Liver (tissue), 8 donors: ENCODE measurements at regions not wholly inside any gene's neighbourhood (a gene's known extent, or its start where the extent isn't known, plus 50 kb on each side); places are given as distances from the start of the nearest gene placed in this dataset.

Source experiments
- DNase-seq: peaks from one replicate; pipeline ENCODE4 v3.0.0-alpha.2; 2017; ENCODE audit warnings: low spot score
- H3K27ac ChIP-seq, 2 donors: one replicate each; pipeline ENCODE4 v1.7.0; 2013; ENCODE audit warnings: inconsistent platforms in 2 of 2, low read length in 2 of 2, control low read depth in 1 of 2, low read depth in 1 of 2, mild to moderate bottlenecking in 1 of 2
- H3K27me3 ChIP-seq, 4 donors: one replicate each; pipeline versions ENCODE4 v1.6.1 to v1.7.0; 2013; ENCODE audit warnings: low read length in 3 of 4, inconsistent platforms in 1 of 4, mild to moderate bottlenecking in 1 of 4, moderate library complexity in 1 of 4; ENCODE audit not compliant: control insufficient read depth in 4 of 4, insufficient read depth in 4 of 4
- H3K36me3 ChIP-seq, 4 donors: one replicate each; pipeline versions ENCODE4 v1.6.1 to v1.7.0; 2013; ENCODE audit warnings: low read length in 3 of 4, mild to moderate bottlenecking in 3 of 4, low read depth in 1 of 4, moderate library complexity in 1 of 4; ENCODE audit not compliant: control insufficient read depth in 4 of 4, insufficient read depth in 3 of 4
- H3K4me1 ChIP-seq, 4 donors: one replicate each; pipeline versions ENCODE4 v1.6.1 to v1.7.0; 2013; ENCODE audit warnings: low read length in 3 of 4, mild to moderate bottlenecking in 3 of 4, moderate library complexity in 1 of 4; ENCODE audit not compliant: control insufficient read depth in 4 of 4, insufficient read depth in 4 of 4
- H3K4me3 ChIP-seq, 3 donors: one replicate each; pipeline versions ENCODE4 v1.6.1 to v1.7.0; 2013; ENCODE audit warnings: low read length in 3 of 3, control low read depth in 1 of 3, low read depth in 1 of 3, mild to moderate bottlenecking in 1 of 3
- H3K9ac ChIP-seq, 2 donors: one replicate each; pipeline ENCODE4 v1.7.0; 2013; ENCODE audit warnings: low read length in 2 of 2, mild to moderate bottlenecking in 2 of 2, moderate library complexity in 2 of 2, control low read depth in 1 of 2, low read depth in 1 of 2
- H3K9me3 ChIP-seq, 4 donors: one replicate each; pipeline versions ENCODE4 v1.6.1 to v1.7.0; 2013; ENCODE audit warnings: low read length in 3 of 4; ENCODE audit not compliant: control insufficient read depth in 4 of 4
- EGR1 ChIP-seq, 2 donors: IDR thresholded peaks; 2 replicates each; pipeline ENCODE4 v1.6.1; 2016 to 2018; ENCODE audit warnings: antibody characterized with exemption in 2 of 2, low read depth in 2 of 2
- FOXA1 ChIP-seq: IDR thresholded peaks from 2 replicates; pipeline ENCODE4 v1.6.1; 2016; ENCODE audit warnings: antibody characterized with exemption
- FOXA2 ChIP-seq: IDR thresholded peaks from 2 replicates; pipeline ENCODE4 v1.6.1; 2016; ENCODE audit warnings: antibody characterized with exemption
- HNF4A ChIP-seq, 2 donors: conservative IDR thresholded peaks; 2 replicates each; pipeline ENCODE4 v1.6.1; 2016; ENCODE audit warnings: antibody characterized with exemption in 2 of 2, mild to moderate bottlenecking in 2 of 2
- HNF4G ChIP-seq: IDR thresholded peaks from 2 replicates; pipeline ENCODE4 v1.6.1; 2016; ENCODE audit warnings: antibody characterized with exemption
- JUND ChIP-seq, 2 donors: IDR thresholded peaks; 2 replicates each; pipeline ENCODE4 v1.6.1; 2016; ENCODE audit warnings: antibody characterized with exemption in 2 of 2
- NR2F2 ChIP-seq: IDR thresholded peaks from 2 replicates; pipeline ENCODE4 v1.6.1; 2016; ENCODE audit warnings: antibody characterized with exemption
- RAD21 ChIP-seq, 2 donors: IDR thresholded peaks; 2 replicates each; pipeline ENCODE4 v1.6.1; 2016; ENCODE audit warnings: antibody characterized with exemption in 2 of 2, mild to moderate bottlenecking in 2 of 2
- RXRA ChIP-seq, 2 donors: IDR thresholded peaks; 2 replicates each; pipeline ENCODE4 v1.6.1; 2017 to 2018; ENCODE audit warnings: antibody characterized with exemption in 2 of 2, mild to moderate bottlenecking in 1 of 2
- SP1 ChIP-seq: IDR thresholded peaks from 2 replicates; pipeline ENCODE4 v1.6.1; 2018; ENCODE audit warnings: antibody characterized with exemption, mild to moderate bottlenecking
- TAF1 ChIP-seq: conservative IDR thresholded peaks from 2 replicates; pipeline ENCODE4 v1.6.1; 2016; ENCODE audit warnings: antibody characterized with exemption, mild to moderate bottlenecking
- YY1 ChIP-seq: IDR thresholded peaks from 2 replicates; pipeline ENCODE4 v1.6.1; 2016; ENCODE audit warnings: antibody characterized with exemption, mild to moderate bottlenecking
- WGBS: extraction: QIAGEN DNeasy Blood & Tissue Kit; methylation state at CpG from one replicate; pipeline ENCODE4 v1.1.7; 2013; 5-methylcytosine and 5-hydroxymethylcytosine counted together
- TF ChIP-seq, protein P1 (sequence below): IDR thresholded peaks from 2 replicates; pipeline ENCODE4 v1.6.1; 2016; ENCODE audit warnings: antibody characterized with exemption
- TF ChIP-seq, protein P2 (sequence below): fragments of 150-350 bp; IDR thresholded peaks from 2 replicates; pipeline ENCODE4 v1.5.1; 2017; ENCODE audit warnings: improper control_type of control experiment, low read depth, low read length; ENCODE audit not compliant: missing input control
- TF ChIP-seq, protein P3 (sequence below): IDR thresholded peaks from 2 replicates; pipeline ENCODE4 v1.6.1; 2016; ENCODE audit warnings: antibody characterized with exemption
- TF ChIP-seq, protein P4 (sequence below): IDR thresholded peaks from 2 replicates; pipeline ENCODE4 v1.6.1; 2016; ENCODE audit warnings: antibody characterized with exemption, mild to moderate bottlenecking
- donor health status: healthy.
- donor health status: healthy.
- donor health status: healthy.
- donor health status: healthy.
- donor health status: healthy.

DNA sequence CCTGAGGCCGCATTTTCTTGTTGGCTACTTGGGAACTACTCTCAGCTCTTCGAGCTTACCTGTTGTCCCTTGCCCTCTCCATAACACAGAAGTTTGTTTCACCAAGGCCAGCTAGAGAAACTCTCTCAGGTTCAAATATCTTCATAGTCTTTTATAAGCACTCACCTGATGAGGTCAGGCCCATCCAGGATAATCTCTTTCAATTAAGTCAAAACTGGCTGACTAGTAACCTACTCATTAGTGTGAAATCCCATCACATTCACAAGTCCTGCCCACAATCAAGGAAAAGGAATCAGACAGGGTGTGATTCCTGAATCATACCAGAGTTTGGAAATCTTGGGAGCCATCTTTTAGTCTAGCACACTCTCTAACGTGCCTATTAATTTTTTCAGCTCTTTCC, 195.2 kb upstream of the HS3ST5 start:
- TF ChIP-seq RXRA (IDR thresholded peaks at IDR 0.05) (no peak), HNF4A (conservative IDR thresholded peaks at IDR 0.05) (no peak), NR2F2 (no peak), HNF4G (no peak), FOXA2 (no peak), RAD21 (IDR thresholded peaks at IDR 0.05) (no peak), EGR1 (IDR thresholded peaks at IDR 0.05; ENCODE audit: low read depth in 2 of 2) (no peak), SP1 (no peak), JUND (IDR thresholded peaks at IDR 0.05) (no peak), FOXA1 (no peak)
- TF ChIP-seq, protein P1, sequence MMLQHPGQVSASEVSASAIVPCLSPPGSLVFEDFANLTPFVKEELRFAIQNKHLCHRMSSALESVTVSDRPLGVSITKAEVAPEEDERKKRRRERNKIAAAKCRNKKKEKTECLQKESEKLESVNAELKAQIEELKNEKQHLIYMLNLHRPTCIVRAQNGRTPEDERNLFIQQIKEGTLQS: no peak
- TF ChIP-seq, protein P2, sequence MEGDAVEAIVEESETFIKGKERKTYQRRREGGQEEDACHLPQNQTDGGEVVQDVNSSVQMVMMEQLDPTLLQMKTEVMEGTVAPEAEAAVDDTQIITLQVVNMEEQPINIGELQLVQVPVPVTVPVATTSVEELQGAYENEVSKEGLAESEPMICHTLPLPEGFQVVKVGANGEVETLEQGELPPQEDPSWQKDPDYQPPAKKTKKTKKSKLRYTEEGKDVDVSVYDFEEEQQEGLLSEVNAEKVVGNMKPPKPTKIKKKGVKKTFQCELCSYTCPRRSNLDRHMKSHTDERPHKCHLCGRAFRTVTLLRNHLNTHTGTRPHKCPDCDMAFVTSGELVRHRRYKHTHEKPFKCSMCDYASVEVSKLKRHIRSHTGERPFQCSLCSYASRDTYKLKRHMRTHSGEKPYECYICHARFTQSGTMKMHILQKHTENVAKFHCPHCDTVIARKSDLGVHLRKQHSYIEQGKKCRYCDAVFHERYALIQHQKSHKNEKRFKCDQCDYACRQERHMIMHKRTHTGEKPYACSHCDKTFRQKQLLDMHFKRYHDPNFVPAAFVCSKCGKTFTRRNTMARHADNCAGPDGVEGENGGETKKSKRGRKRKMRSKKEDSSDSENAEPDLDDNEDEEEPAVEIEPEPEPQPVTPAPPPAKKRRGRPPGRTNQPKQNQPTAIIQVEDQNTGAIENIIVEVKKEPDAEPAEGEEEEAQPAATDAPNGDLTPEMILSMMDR: no peak
- TF ChIP-seq, protein P3, sequence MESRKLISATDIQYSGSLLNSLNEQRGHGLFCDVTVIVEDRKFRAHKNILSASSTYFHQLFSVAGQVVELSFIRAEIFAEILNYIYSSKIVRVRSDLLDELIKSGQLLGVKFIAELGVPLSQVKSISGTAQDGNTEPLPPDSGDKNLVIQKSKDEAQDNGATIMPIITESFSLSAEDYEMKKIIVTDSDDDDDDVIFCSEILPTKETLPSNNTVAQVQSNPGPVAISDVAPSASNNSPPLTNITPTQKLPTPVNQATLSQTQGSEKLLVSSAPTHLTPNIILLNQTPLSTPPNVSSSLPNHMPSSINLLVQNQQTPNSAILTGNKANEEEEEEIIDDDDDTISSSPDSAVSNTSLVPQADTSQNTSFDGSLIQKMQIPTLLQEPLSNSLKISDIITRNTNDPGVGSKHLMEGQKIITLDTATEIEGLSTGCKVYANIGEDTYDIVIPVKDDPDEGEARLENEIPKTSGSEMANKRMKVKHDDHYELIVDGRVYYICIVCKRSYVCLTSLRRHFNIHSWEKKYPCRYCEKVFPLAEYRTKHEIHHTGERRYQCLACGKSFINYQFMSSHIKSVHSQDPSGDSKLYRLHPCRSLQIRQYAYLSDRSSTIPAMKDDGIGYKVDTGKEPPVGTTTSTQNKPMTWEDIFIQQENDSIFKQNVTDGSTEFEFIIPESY: no peak
- H3K4me3 ChIP-seq: no peak overlapping the region
- 83% methylated on average over 3 of the region's 3 CpGs for WGBS
- no peaks in the 10 kb centered on the region for H3K27me3 ChIP-seq
- no peaks in the 10 kb centered on the region for H3K9me3 ChIP-seq
- H3K36me3 ChIP-seq: no peaks in the 10 kb centered on the region
- no peaks in the 10 kb centered on the region for H3K4me1 ChIP-seq
- no peak overlapping the region for H3K27ac ChIP-seq
- no peak for DNase-seq
- no peak overlapping the region for H3K9ac ChIP-seq

DNA sequence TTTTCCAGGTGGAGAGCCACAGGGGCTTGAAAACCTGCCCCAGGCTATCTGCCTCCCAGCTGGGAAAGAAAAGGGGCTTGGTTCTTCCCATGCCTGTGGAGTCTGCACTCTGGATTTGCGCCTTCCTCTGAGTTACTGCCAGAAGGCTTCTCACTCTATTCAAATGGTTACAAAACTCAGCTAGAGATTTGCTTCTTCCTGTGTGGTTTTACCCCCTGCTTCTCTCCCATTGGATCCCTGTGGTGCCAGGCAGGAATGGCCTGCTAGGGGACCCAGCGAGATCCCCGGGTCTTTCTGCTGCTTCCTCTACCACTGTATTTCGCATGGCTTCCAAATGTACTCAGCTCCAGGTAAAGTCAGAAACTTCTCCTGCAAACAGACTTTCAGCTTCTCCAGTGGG, 192.0 kb upstream of the HS3ST5 start:
- DNase-seq: no peak
- Histone ChIP-seq H3K9me3 (no peaks in the 10 kb centered on the region), H3K4me1 (no peaks in the 10 kb centered on the region), H3K4me3 (no peak overlapping the region), H3K36me3 (no peaks in the 10 kb centered on the region), H3K27ac (no peak overlapping the region), H3K27me3 (no peaks in the 10 kb centered on the region), H3K9ac (no peak overlapping the region)
- WGBS: 86% methylated on average over 4 of the region's 4 CpGs
- no peak for TF ChIP-seq YY1
- no peak for TF ChIP-seq NR2F2
- TF ChIP-seq, protein P2: no peak
- no peak for TF ChIP-seq FOXA1
- no peak for TF ChIP-seq SP1
- TF ChIP-seq TAF1: no peak
- TF ChIP-seq, protein P1: no peak
- TF ChIP-seq, protein P4, sequence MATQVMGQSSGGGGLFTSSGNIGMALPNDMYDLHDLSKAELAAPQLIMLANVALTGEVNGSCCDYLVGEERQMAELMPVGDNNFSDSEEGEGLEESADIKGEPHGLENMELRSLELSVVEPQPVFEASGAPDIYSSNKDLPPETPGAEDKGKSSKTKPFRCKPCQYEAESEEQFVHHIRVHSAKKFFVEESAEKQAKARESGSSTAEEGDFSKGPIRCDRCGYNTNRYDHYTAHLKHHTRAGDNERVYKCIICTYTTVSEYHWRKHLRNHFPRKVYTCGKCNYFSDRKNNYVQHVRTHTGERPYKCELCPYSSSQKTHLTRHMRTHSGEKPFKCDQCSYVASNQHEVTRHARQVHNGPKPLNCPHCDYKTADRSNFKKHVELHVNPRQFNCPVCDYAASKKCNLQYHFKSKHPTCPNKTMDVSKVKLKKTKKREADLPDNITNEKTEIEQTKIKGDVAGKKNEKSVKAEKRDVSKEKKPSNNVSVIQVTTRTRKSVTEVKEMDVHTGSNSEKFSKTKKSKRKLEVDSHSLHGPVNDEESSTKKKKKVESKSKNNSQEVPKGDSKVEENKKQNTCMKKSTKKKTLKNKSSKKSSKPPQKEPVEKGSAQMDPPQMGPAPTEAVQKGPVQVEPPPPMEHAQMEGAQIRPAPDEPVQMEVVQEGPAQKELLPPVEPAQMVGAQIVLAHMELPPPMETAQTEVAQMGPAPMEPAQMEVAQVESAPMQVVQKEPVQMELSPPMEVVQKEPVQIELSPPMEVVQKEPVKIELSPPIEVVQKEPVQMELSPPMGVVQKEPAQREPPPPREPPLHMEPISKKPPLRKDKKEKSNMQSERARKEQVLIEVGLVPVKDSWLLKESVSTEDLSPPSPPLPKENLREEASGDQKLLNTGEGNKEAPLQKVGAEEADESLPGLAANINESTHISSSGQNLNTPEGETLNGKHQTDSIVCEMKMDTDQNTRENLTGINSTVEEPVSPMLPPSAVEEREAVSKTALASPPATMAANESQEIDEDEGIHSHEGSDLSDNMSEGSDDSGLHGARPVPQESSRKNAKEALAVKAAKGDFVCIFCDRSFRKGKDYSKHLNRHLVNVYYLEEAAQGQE: no peak
- no peak for TF ChIP-seq HNF4A (conservative IDR thresholded peaks at IDR 0.05)
- TF ChIP-seq, protein P3: no peak
